H4 (cell line): ENCODE measurements at regions not wholly inside any gene's neighbourhood (a gene's known extent, or its start where the extent isn't known, plus 50 kb on each side); places are given as distances from the start of the nearest gene placed in this dataset.
A peak's percentile ranks its signal among the peaks of the same experiment; 100 is the strongest.
"Not testable (repeated sequence)": the region's sequence is repeated elsewhere in the genome, so short reads cannot be mapped to it uniquely, and the experiment has no call there.

Source experiments
- DNase-seq: peaks from one replicate; pipeline ENCODE4 v3.0.0-alpha.2; 2015; ENCODE audit warnings: low spot score

DNA sequence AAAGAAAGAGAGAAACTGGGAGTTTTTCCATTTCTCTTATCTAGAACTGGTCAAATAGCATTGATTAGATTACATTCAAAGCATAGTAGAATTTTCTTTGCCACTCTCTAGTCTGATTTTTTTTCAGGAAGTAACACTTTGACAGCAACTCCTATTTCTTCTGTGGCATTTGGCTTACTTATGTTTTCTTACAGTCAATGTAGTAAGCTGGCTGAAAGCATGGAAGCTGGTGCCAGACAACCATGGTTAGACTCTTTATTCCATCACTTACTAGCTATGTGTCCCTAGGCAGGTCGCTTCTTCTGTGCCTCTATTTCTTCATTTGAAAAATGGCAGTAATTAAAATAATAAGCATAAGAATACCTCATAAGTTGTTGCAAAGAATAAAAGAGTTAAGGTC, 54.2 kb upstream of the OPRM1 start:
- no peak for DNase-seq

DNA sequence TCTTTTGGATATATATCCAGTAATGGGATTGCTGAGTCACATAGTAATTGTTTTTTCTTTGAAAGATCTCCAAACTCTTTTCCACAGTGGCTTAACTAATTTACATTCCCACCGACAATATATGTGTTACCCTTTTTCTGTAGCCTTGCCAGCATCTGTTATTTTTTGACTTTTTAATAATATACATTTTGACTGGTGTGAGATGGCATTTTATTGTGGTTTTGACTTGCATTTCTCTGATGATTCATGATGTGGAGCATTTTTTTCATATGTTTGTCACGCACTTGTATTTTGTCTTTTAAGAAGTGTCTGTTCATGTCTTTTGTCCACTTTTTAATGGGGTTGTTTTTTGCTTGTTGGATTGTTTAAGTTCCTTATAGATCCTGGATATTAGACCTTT, 58.9 kb upstream of the OPRM1 start:
- DNase-seq: peak; percentile 20

DNA sequence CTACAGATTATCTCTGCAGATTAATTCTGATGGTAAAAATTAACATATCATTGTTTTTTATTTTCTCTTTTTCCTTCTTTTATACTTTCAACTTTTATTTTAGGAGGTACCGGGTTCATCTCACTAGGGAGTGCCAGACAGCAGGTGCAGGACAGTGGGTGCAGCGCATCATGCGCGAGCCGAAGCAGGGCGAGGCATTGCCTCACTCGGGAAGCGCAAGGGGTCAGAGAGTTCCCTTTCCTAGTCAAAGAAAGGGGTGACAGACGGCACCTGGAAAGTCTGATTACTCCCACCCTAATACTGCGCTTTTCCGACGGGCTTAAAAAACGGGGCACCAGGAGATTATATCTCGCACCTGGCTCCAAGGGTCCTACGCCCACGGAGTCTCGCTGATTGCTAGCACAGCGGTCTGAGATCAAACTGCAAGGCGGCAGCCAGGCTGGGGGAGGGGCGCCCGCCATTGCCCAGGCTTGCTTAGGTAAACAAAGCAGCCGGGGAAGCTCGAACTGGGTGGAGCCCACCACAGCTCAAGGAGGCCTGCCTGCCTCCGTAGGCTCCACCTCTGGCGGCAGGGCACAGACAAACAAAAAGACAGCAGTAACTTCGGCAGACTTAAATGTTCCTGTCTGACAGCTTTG, 60.0 kb upstream of the OPRM1 start:
- DNase-seq: not testable (repeated sequence)

GRCh38 chr6:153976921-153977693, 61.9 kb upstream of the OPRM1 start:
- DNase-seq: peak; percentile 64

- peak; percentile 62 for DNase-seq
These were observed 73.0 kb upstream of the OPRM1 start for GRCh38 chr6:153966001-153966400.

DNA sequence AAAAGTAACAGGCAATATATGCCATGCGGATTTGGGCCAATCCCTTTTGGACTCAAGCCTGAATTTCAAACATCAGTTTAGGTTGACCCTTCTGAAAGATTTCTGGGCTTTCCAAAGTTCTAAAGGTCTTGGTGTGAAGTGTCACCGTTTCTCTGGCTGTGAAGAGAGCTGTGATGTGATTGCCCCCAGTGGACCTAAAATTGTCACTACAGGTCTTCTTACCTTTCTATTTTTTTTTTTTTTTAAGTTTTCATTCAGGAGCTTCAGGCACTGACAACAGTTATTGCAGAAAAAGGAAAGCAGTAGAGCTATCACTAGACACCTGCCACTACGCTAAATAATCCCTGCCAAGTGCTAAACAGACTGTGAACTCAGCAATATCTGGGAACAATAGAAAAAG, 75.7 kb upstream of the OPRM1 start:
- no peak for DNase-seq

DNA sequence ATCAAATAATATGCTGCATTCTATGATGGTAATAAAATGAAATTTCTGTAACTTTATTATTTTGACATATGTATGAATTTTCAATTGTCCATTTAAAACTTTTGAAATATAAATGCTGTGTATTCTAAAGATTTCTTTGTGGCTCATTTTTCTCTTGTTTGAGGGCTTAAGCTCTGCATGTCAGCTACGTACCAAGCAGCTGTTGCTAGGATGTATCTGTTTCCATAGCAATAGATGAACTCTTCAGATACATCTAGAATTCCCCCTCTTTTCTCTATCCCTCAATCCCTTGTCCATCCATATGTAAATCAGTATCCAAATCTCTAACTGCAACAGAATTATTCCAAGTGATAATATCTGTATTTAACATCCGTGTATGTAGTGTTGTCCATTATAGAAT, 76.5 kb upstream of the OPRM1 start:
- DNase-seq: no peak

- no peak for DNase-seq
These were observed 78.3 kb upstream of the OPRM1 start for GRCh38 chr6:153960741-153961140.

GRCh38 chr6:153960281-153960680, 78.8 kb upstream of the OPRM1 start:
- DNase-seq: no peak

- no peak for DNase-seq
These were observed 79.8 kb upstream of the OPRM1 start for GRCh38 chr6:153959276-153959675.

- no peak for DNase-seq
These were observed 80.2 kb upstream of the OPRM1 start for GRCh38 chr6:153958860-153959259.

DNA sequence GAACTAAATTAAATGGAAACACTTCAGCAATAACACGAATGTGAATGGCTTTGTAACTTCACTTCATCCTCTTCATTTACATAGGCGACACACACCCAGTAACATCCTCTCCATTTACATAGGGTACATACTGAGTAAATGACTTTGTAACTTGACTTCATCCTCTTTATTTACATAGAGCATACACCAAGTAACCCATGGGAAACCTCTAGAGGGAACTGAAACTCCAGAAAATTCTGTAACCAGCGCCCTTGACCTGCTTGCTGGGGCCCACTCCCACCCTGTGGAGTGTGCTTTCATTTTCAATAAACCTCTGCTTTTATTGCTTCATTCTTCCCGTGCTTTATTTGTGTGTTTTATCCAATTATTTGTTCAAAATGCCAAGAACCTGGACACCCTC, 81.6 kb upstream of the OPRM1 start:
- DNase-seq: no peak

- no peak for DNase-seq
These were observed 82.2 kb upstream of the OPRM1 start for GRCh38 chr6:153956808-153957207.

- DNase-seq: no peak
These were observed 89.4 kb upstream of the OPRM1 start for GRCh38 chr6:153949616-153950015.

DNA sequence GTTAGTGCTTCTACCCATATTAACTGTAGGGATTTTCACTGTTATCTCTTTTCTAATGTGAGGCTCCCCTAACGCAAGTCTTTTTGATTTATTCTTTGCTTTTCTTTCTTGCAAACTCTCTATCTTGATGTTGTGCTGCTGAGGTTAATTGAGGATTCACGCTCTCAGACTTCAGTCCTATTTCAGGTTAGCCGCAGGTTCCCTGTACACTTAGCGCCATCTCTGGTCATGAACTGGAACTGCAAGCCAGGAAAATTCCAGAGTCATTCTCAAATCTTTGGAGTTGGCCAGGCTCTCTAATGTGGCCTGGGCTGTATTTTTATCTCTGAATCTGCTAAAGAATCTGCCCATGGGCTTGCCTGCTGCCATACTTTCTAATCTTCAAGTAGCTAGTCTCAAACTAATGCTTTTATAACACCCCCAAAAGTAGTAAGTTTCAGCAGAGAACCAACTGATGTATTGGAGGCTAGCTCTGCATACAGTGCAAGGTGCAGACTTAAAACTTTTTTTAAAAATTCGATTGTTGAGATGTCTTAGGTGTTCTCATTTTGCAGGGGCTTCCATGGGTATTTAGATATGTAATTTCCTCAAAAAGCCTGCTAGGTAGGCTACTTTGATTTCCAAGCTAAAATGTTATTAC, 91.1 kb upstream of the OPRM1 start:
- peak; percentile 10 for DNase-seq

- no peak for DNase-seq
These were observed 94.8 kb upstream of the OPRM1 start for GRCh38 chr6:153944201-153944600.

DNA sequence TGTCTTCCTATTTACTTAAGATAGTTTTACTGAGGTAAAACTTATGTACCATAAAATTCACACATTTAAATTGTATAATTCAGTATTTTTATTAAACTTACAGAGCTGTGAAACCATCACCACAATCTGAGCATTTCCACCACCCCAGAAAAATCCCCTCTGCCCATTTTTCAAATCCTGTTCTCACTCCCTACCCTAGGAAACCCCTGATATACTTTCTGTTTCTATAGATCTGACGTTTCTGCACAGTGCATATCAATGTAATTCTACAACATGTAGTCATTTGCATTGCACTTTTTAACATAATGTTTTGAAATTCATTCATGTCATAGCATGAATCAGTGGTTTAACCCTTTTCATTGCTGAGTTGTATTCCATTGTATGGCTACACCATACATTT, 96.7 kb upstream of the OPRM1 start:
- DNase-seq: no peak

DNA sequence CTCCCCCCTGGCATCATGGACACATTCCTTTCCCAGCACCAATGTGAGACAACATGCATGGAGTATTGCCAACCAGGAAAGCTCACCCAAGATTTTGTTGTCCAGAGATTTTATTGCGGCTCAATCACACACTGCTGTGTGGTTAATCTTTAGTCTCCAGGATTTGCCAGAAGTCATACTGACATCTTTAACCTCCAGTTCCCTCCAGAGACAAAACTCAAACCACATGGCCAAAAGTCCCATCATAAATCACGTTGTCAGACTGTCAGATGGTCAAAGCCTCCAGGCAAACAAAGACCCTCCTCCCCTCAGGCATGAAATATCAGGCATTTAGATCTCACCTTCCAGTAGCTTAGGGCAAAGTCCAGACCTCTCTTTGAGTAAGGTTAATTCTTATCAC, 97.3 kb upstream of the OPRM1 start:
- DNase-seq: no peak

DNA sequence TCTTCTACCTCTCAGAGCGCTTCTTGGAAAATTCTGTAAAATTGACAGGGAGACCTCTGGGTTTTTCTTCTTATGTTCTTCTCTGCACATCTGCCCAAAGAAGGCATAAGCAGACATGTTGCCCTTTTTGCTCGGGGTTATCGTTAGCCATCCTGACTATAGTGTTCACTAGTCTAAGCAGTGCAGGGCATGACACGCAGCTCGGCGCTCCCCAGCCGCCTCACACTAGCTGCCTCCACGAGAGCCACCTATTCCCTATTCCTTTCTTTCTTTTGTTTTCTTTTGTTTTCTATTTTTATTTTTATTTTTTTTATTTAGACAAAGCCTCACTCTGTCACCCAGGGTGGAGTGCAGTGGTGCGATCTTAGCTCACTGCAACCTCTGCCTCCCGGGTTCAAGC, 100.2 kb upstream of the OPRM1 start:
- no peak for DNase-seq

DNA sequence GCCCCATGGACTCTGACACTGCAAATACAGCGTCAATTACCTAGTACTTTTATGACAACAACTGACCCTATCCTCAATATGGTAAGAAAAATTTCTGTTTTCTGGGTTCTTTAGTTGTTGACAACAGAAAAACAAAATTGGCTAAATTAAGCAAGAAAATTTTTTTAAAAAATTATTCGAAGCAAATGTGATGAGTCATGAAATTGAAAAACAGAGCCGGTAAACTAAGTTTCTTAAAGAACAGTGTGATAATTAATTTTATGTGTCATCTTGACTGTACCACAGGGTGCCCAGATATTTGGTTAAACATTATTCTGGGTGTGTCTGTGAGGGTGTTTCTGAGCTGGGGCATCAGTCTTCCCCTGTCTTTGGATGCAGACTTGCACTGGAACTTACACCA, 107.6 kb upstream of the OPRM1 start:
- no peak for DNase-seq

DNA sequence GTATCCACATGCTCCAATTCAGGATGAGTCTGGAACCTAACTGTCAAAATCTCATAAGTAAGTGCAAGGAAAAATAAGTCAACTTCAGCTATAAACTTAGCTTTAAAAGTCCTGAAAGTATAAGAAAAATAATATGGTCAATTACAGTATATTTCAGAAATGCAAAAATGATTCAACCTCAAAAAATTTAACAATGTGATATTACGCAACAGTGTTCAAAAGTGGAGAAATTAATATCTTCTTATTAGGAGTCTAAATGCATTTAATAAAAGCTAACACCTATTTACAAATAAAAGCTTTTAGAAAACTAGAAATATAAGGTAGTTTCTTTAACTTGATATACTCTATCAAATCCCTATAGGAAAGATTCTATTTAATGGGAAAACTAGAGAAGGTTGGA, 111.2 kb upstream of the OPRM1 start:
- DNase-seq: no peak

DNA sequence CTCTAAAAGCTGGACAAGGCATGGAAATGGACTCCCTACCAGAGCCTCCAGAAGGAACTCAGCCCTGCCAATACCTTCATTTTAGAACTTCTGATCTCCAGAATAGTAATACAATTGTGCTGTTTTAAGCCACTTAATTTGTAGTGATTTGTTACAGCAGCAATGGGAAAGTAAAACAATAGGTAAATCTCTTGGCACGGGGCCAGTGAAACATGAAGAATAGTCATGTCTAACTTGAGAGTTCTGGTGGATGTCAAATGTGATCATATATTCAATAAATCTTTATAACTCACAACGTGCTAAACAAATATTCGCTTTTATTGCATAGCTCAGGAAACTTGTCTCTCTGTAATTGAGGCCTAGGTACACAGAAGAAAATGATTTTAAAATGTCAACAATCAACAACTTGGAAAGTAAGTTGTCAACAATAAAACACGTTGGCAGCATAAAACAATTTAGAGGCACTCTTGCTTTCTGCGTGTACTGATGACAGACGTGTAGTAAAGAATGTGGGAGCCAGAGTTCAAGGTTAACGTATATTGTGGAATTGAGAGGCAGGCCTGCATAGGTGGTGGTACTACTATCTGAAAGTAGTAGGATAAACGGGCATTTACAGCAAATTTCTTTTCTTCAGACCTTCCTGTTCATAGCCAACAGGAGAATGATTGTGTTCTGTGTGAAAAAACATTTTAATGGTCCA, 140.5 kb upstream of the OPRM1 start:
- DNase-seq: no peak

- DNase-seq: no peak
These were observed 156.6 kb upstream of the OPRM1 start for GRCh38 chr6:153882411-153882810.
